ENCODE measurements at regions not wholly inside any gene's neighbourhood (a gene's known extent, or its start where the extent isn't known, plus 50 kb on each side); places are given as distances from the start of the nearest gene placed in this dataset.

DNA sequence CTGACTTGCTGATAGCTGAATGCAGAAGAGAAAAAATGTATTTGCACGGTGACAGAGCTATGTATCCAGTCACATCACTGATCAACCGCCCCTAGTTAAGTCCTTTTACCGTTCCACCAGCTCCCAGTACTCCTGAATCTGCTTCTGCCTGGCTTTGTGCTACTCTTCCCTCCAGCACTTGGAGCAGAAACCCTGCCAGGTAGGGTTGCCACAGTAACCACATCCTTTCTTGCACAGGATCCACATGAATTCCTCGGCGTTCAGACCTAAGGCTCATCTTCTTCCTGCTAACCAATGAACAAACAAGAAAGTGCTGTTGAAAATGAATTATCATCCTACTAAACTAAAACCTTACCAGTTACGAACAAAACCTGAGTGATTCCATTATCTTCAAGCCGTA lies 52.0 kb upstream of the KCTD7 start:
- Histone ChIP-seq H3K27me3 (replicated peaks; ENCODE audit: insufficient read depth, low read depth, low read length, poor library complexity) (no peaks in the 10 kb centered on the region), H3K4me3 (ENCODE audit: low read depth, low read length, poor library complexity, severe bottlenecking) (no peak overlapping the region), H3K27ac (ENCODE audit: low read depth, low read length, poor library complexity, severe bottlenecking) (no peak overlapping the region), H3K36me3 (ENCODE audit: insufficient read depth, low read length, poor library complexity, severe bottlenecking) (peaks cover 17% of the 10 kb centered on the region), H3K4me1 (ENCODE audit: insufficient read depth, low read length, poor library complexity, severe bottlenecking) (peaks cover 4% of the 10 kb centered on the region), H3K9me3 (ENCODE audit: low read depth, low read length, poor library complexity, severe bottlenecking) (no peaks in the 10 kb centered on the region)
- BruUV-seq (replicated peaks) = no TSS peak
- DNase-seq (ENCODE audit: low spot score) = no peak
- POLR2A ChIA-PET (ENCODE audit: low non-redundant PET) = no interaction called here
- TF ChIP-seq, protein P1, sequence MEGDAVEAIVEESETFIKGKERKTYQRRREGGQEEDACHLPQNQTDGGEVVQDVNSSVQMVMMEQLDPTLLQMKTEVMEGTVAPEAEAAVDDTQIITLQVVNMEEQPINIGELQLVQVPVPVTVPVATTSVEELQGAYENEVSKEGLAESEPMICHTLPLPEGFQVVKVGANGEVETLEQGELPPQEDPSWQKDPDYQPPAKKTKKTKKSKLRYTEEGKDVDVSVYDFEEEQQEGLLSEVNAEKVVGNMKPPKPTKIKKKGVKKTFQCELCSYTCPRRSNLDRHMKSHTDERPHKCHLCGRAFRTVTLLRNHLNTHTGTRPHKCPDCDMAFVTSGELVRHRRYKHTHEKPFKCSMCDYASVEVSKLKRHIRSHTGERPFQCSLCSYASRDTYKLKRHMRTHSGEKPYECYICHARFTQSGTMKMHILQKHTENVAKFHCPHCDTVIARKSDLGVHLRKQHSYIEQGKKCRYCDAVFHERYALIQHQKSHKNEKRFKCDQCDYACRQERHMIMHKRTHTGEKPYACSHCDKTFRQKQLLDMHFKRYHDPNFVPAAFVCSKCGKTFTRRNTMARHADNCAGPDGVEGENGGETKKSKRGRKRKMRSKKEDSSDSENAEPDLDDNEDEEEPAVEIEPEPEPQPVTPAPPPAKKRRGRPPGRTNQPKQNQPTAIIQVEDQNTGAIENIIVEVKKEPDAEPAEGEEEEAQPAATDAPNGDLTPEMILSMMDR (conservative IDR thresholded peaks at IDR 0.05; ENCODE audit: low read depth, low read length) = no peak
- no peak for TF ChIP-seq EZH2 (IDR thresholded peaks at IDR 0.05; ENCODE audit: borderline replicate concordance, low read depth, low read length, poor library complexity, severe bottlenecking)
- intact Hi-C loops (cut with micrococcal nuclease; ENCODE audit: unreplicated experiment) = no loop called here
- CTCF ChIA-PET = no interaction called here

All from A673 (cell line).